ENCODE measurements at regions not wholly inside any gene's neighbourhood (a gene's known extent, or its start where the extent isn't known, plus 50 kb on each side); places are given as distances from the start of the nearest gene placed in this dataset.
"Not testable (repeated sequence)": the region's sequence is repeated elsewhere in the genome, so short reads cannot be mapped to it uniquely, and the experiment has no call there.

- DNase-seq (ENCODE audit: low read depth, low spot score); in situ Hi-C loops (cut with HindIII; ENCODE audit: low sequenced_read_pairs); H3K4me3 ChIP-seq (ENCODE audit: low read depth, low read length): not testable (repeated sequence)
Measured at GRCh38 chr7:6882321-6882721, 56.2 kb upstream of the CCZ1B start.

GRCh38 chr7:6883756-6884155, 57.7 kb upstream of the CCZ1B start:
- DNase-seq (ENCODE audit: low read depth, low spot score); H3K4me3 ChIP-seq (ENCODE audit: low read depth, low read length); in situ Hi-C loops (cut with HindIII; ENCODE audit: low sequenced_read_pairs): not testable (repeated sequence)

GRCh38 chr7:6886198-6886597, 60.1 kb upstream of the CCZ1B start:
- no peak for DNase-seq (ENCODE audit: low read depth, low spot score)
- TF ChIP-seq CTCF (IDR thresholded peaks at IDR 0.05; ENCODE audit: low read depth, low read length): no peak
- no peak overlapping the region for H3K4me3 ChIP-seq (ENCODE audit: low read depth, low read length)
- in situ Hi-C loops (cut with HindIII; ENCODE audit: low sequenced_read_pairs): no loop called here

- in situ Hi-C loops (cut with HindIII; ENCODE audit: low sequenced_read_pairs); DNase-seq (ENCODE audit: low read depth, low spot score); H3K4me3 ChIP-seq (ENCODE audit: low read depth, low read length): not testable (repeated sequence)
Measured at GRCh38 chr7:6888267-6889045, 62.4 kb upstream of the CCZ1B start.

- no peak for TF ChIP-seq CTCF (IDR thresholded peaks at IDR 0.05; ENCODE audit: low read depth, low read length)
- in situ Hi-C loops (cut with HindIII; ENCODE audit: low sequenced_read_pairs): no loop called here
- H3K4me3 ChIP-seq (ENCODE audit: low read depth, low read length): no peak overlapping the region
- DNase-seq (ENCODE audit: low read depth, low spot score): no peak
Measured at GRCh38 chr7:6889252-6889812, 63.3 kb upstream of the CCZ1B start.

- H3K4me3 ChIP-seq (ENCODE audit: low read depth, low read length); in situ Hi-C loops (cut with HindIII; ENCODE audit: low sequenced_read_pairs); DNase-seq (ENCODE audit: low read depth, low spot score): not testable (repeated sequence)
Measured at GRCh38 chr7:6902097-6902518, 76.0 kb upstream of the CCZ1B start.

GRCh38 chr7:6903289-6903688, 77.2 kb upstream of the CCZ1B start:
- DNase-seq (ENCODE audit: low read depth, low spot score); H3K4me3 ChIP-seq (ENCODE audit: low read depth, low read length); in situ Hi-C loops (cut with HindIII; ENCODE audit: low sequenced_read_pairs): not testable (repeated sequence)

GRCh38 chr7:6903792-6904191, 77.7 kb upstream of the CCZ1B start:
- H3K4me3 ChIP-seq (ENCODE audit: low read depth, low read length); in situ Hi-C loops (cut with HindIII; ENCODE audit: low sequenced_read_pairs); DNase-seq (ENCODE audit: low read depth, low spot score): not testable (repeated sequence)

- in situ Hi-C loops (cut with HindIII; ENCODE audit: low sequenced_read_pairs): no loop called here
- H3K4me3 ChIP-seq (ENCODE audit: low read depth, low read length): no peak overlapping the region
- DNase-seq (ENCODE audit: low read depth, low spot score): no peak
- TF ChIP-seq CTCF (IDR thresholded peaks at IDR 0.05; ENCODE audit: low read depth, low read length): no peak
Measured at GRCh38 chr7:6917258-6917657, 91.2 kb upstream of the CCZ1B start.

- DNase-seq (ENCODE audit: low read depth, low spot score); in situ Hi-C loops (cut with HindIII; ENCODE audit: low sequenced_read_pairs); H3K4me3 ChIP-seq (ENCODE audit: low read depth, low read length): not testable (repeated sequence)
Measured at GRCh38 chr7:6919169-6919568, 93.1 kb upstream of the CCZ1B start.

- DNase-seq (ENCODE audit: low read depth, low spot score); in situ Hi-C loops (cut with HindIII; ENCODE audit: low sequenced_read_pairs); H3K4me3 ChIP-seq (ENCODE audit: low read depth, low read length): not testable (repeated sequence)
Measured at GRCh38 chr7:6924523-6924922, 98.4 kb upstream of the CCZ1B start.

- H3K4me3 ChIP-seq (ENCODE audit: low read depth, low read length); in situ Hi-C loops (cut with HindIII; ENCODE audit: low sequenced_read_pairs); DNase-seq (ENCODE audit: low read depth, low spot score): not testable (repeated sequence)
Measured at GRCh38 chr7:6926193-6927174, 100.4 kb upstream of the CCZ1B start.

GRCh38 chr7:6927643-6928042, 101.6 kb upstream of the CCZ1B start:
- in situ Hi-C loops (cut with HindIII; ENCODE audit: low sequenced_read_pairs); DNase-seq (ENCODE audit: low read depth, low spot score); H3K4me3 ChIP-seq (ENCODE audit: low read depth, low read length): not testable (repeated sequence)
